ENCODE measurements at regions not wholly inside any gene's neighbourhood (a gene's known extent, or its start where the extent isn't known, plus 50 kb on each side); places are given as distances from the start of the nearest gene placed in this dataset.

DNA sequence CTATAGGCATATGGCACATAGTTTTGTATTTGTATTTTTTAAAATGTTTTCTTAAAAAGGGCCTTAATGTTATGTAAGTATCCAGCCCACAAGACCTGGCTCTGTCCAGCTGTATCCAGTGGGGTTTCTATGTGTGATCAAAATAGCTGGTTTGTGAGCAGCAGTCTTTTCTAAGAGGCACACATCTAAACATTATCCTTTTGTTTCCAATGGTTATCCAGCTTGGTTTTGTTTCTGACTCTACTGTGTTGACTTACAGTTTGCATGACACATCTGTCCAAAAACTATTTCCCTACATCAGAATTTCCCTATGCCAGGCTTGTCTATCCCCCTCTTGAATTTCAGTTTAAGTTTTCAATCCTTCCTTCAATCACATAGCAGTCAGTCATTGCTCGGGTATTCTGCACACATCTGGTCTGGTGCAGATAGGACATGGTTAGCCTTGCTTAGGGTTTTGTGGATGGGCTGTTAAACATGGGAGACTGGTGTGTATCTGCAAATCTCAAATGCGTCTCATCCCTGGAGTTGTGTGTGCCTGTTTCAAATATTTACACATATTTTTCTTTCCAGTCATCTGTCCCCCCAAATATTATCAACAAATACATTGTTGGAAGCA lies 104.2 kb downstream of the SAMD9 start:
- Histone ChIP-seq H3K9me2 (ENCODE audit: insufficient read depth, low read length) (no peaks in the 10 kb centered on the region), H3K27me3 (ENCODE audit: insufficient read depth, low read depth, low read length) (no peaks in the 10 kb centered on the region), H2AFZ (ENCODE audit: low read depth, low read length) (no peak overlapping the region), H3K36me3 (ENCODE audit: insufficient read depth, low read length) (no peaks in the 10 kb centered on the region), H3K9me3 (ENCODE audit: low read length) (no peaks in the 10 kb centered on the region), H3K9ac (ENCODE audit: low read length) (no peak overlapping the region), H3K27ac (ENCODE audit: low read length) (no peak overlapping the region), H3K79me2 (replicated peaks; ENCODE audit: insufficient read depth, low read length) (no peaks in the 10 kb centered on the region), H3F3A (ENCODE audit: insufficient read depth, low read length, poor library complexity, severe bottlenecking) (no peaks in the 10 kb centered on the region), H4K20me1 (ENCODE audit: insufficient read depth) (no peaks in the 10 kb centered on the region), H3K4me3 (ENCODE audit: low read length) (no peak overlapping the region), H3K4me2 (ENCODE audit: low read length) (no peak overlapping the region)
- TF ChIP-seq TAF1 (IDR thresholded peaks at IDR 0.05; ENCODE audit: low read depth): no peak
- no peak for TF ChIP-seq MXI1 (conservative IDR thresholded peaks at IDR 0.05; ENCODE audit: poor library complexity, severe bottlenecking)
- no peak for TF ChIP-seq RAD21 (conservative IDR thresholded peaks at IDR 0.05)
- TF ChIP-seq, protein P1, sequence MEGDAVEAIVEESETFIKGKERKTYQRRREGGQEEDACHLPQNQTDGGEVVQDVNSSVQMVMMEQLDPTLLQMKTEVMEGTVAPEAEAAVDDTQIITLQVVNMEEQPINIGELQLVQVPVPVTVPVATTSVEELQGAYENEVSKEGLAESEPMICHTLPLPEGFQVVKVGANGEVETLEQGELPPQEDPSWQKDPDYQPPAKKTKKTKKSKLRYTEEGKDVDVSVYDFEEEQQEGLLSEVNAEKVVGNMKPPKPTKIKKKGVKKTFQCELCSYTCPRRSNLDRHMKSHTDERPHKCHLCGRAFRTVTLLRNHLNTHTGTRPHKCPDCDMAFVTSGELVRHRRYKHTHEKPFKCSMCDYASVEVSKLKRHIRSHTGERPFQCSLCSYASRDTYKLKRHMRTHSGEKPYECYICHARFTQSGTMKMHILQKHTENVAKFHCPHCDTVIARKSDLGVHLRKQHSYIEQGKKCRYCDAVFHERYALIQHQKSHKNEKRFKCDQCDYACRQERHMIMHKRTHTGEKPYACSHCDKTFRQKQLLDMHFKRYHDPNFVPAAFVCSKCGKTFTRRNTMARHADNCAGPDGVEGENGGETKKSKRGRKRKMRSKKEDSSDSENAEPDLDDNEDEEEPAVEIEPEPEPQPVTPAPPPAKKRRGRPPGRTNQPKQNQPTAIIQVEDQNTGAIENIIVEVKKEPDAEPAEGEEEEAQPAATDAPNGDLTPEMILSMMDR (IDR thresholded peaks at IDR 0.05; ENCODE audit: poor library complexity, severe bottlenecking): no peak
- no peak for TF ChIP-seq EZH2 (IDR thresholded peaks at IDR 0.05; ENCODE audit: borderline replicate concordance, insufficient read depth, low read length, poor library complexity, severe bottlenecking)
- no peak for TF ChIP-seq EP300 (conservative IDR thresholded peaks at IDR 0.05; ENCODE audit: poor library complexity, severe bottlenecking)
- no peak for TF ChIP-seq SMC3 (conservative IDR thresholded peaks at IDR 0.05; ENCODE audit: poor library complexity)
- TF ChIP-seq, protein P2, sequence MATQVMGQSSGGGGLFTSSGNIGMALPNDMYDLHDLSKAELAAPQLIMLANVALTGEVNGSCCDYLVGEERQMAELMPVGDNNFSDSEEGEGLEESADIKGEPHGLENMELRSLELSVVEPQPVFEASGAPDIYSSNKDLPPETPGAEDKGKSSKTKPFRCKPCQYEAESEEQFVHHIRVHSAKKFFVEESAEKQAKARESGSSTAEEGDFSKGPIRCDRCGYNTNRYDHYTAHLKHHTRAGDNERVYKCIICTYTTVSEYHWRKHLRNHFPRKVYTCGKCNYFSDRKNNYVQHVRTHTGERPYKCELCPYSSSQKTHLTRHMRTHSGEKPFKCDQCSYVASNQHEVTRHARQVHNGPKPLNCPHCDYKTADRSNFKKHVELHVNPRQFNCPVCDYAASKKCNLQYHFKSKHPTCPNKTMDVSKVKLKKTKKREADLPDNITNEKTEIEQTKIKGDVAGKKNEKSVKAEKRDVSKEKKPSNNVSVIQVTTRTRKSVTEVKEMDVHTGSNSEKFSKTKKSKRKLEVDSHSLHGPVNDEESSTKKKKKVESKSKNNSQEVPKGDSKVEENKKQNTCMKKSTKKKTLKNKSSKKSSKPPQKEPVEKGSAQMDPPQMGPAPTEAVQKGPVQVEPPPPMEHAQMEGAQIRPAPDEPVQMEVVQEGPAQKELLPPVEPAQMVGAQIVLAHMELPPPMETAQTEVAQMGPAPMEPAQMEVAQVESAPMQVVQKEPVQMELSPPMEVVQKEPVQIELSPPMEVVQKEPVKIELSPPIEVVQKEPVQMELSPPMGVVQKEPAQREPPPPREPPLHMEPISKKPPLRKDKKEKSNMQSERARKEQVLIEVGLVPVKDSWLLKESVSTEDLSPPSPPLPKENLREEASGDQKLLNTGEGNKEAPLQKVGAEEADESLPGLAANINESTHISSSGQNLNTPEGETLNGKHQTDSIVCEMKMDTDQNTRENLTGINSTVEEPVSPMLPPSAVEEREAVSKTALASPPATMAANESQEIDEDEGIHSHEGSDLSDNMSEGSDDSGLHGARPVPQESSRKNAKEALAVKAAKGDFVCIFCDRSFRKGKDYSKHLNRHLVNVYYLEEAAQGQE (IDR thresholded peaks at IDR 0.05; ENCODE audit: borderline replicate concordance): no peak
- TF ChIP-seq POLR2AphosphoS5 (IDR thresholded peaks at IDR 0.05): no peak

DNA sequence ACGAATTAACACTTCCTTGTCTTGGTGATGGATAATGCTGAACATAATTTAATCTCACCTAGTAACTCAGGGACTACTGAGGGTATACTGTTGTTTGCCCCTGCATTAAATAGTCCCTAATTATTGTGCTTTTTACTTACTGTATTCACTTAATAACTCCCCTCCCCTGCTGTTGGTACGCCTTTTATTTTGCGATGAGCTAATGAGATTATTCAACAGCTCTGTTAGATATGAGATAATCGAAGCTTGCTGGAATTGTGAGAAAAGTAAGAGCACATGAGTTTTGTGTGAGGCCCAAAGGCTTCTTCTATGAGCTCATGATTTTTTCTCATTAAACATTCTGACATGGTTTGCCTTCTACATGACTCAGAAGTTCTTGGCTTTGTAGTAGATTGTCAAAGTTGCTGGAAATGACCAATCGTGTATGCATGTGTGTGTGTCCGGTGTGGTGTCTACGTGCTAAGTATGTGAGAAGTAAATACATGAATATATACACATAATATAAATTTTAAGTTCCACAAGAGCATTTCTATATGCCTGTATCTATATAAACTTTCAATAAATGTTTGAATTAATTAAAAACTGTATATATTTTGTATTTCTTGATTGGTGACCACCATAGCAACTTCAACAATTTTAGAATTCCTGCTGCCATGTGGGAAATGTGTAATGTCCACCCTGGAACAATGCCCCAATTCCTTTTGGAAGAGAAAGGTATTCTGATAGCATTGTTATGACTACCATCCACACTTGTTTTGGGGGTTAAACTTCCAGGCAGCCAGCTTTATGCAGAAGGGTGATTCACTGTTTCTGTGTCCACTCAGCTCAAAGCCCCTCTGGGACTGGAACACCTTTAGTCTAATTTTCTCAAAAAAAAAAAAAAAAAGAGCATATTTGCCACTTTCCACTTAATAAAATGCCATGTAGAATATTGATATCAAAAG lies 106.2 kb downstream of the SAMD9 start:
- no peaks in the 10 kb centered on the region for H3F3A ChIP-seq (ENCODE audit: insufficient read depth, low read length, poor library complexity, severe bottlenecking)
- no peaks in the 10 kb centered on the region for H3K27me3 ChIP-seq (ENCODE audit: insufficient read depth, low read depth, low read length)
- TF ChIP-seq EZH2 (IDR thresholded peaks at IDR 0.05; ENCODE audit: borderline replicate concordance, insufficient read depth, low read length, poor library complexity, severe bottlenecking) (no peak), POLR2AphosphoS5 (IDR thresholded peaks at IDR 0.05) (no peak), RAD21 (conservative IDR thresholded peaks at IDR 0.05) (no peak), EP300 (conservative IDR thresholded peaks at IDR 0.05; ENCODE audit: poor library complexity, severe bottlenecking) (no peak), MXI1 (conservative IDR thresholded peaks at IDR 0.05; ENCODE audit: poor library complexity, severe bottlenecking) (no peak), SMC3 (conservative IDR thresholded peaks at IDR 0.05; ENCODE audit: poor library complexity) (no peak), TAF1 (IDR thresholded peaks at IDR 0.05; ENCODE audit: low read depth) (no peak)
- TF ChIP-seq, protein P1 (IDR thresholded peaks at IDR 0.05; ENCODE audit: poor library complexity, severe bottlenecking): no peak
- TF ChIP-seq, protein P2 (IDR thresholded peaks at IDR 0.05; ENCODE audit: borderline replicate concordance): no peak
- H3K9me3 ChIP-seq (ENCODE audit: low read length): no peaks in the 10 kb centered on the region
- no peaks in the 10 kb centered on the region for H3K9me2 ChIP-seq (ENCODE audit: insufficient read depth, low read length)
- no peak overlapping the region for H2AFZ ChIP-seq (ENCODE audit: low read depth, low read length)
- no peaks in the 10 kb centered on the region for H3K79me2 ChIP-seq (replicated peaks; ENCODE audit: insufficient read depth, low read length)
- H3K4me2 ChIP-seq (ENCODE audit: low read length): no peak overlapping the region
- H3K9ac ChIP-seq (ENCODE audit: low read length): no peak overlapping the region
- H4K20me1 ChIP-seq (ENCODE audit: insufficient read depth): no peaks in the 10 kb centered on the region
- no peaks in the 10 kb centered on the region for H3K36me3 ChIP-seq (ENCODE audit: insufficient read depth, low read length)
- no peak overlapping the region for H3K27ac ChIP-seq (ENCODE audit: low read length)
- no peak overlapping the region for H3K4me3 ChIP-seq (ENCODE audit: low read length)

Data from neural cell (in vitro differentiated cells).